ENCODE measurements at regions not wholly inside any gene's neighbourhood (a gene's known extent, or its start where the extent isn't known, plus 50 kb on each side); places are given as distances from the start of the nearest gene placed in this dataset.

DNA sequence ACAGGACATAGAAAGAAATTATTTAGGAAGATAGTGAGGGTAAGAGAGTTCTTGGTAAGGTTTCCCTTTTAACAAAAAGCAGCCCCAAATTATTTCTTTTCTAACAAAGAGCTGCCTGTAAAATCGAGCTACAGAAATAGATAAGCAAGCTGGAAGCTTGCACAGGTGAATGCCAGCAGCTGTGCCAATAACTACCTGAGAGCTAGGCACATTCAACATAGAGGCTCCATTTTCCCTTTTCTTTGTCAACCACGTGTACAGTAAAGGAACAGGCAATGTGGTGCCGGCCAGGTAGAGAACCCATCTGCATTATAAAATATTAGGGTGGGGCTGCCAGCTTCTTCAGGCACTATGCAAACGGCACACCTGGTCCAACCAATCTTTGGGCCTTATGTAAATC lies 341.6 kb upstream of the JAG1 start:
- TF ChIP-seq FOXP2 (optimal IDR thresholded peaks at IDR 0.05; ENCODE audit: borderline replicate concordance, extremely low read depth, extremely low read length, insufficient read depth) (no peak), REST (IDR thresholded peaks at IDR 0.05; ENCODE audit: insufficient read depth in 1 of 2, low read depth in 2 of 2, low read length in 2 of 2) (no peak), SIN3A (IDR thresholded peaks at IDR 0.05; ENCODE audit: borderline replicate concordance, insufficient read depth, low read length) (no peak), TAF1 (IDR thresholded peaks at IDR 0.05; ENCODE audit: borderline replicate concordance, insufficient read depth, low read length) (no peak), POLR2AphosphoS5 (IDR thresholded peaks at IDR 0.05; ENCODE audit: low read depth, low read length) (no peak)

- TF ChIP-seq REST (IDR thresholded peaks at IDR 0.05; ENCODE audit: insufficient read depth in 1 of 2, low read depth in 2 of 2, low read length in 2 of 2) (no peak), FOXP2 (optimal IDR thresholded peaks at IDR 0.05; ENCODE audit: borderline replicate concordance, extremely low read depth, extremely low read length, insufficient read depth) (no peak), POLR2AphosphoS5 (IDR thresholded peaks at IDR 0.05; ENCODE audit: low read depth, low read length) (no peak), TAF1 (IDR thresholded peaks at IDR 0.05; ENCODE audit: borderline replicate concordance, insufficient read depth, low read length) (no peak), SIN3A (IDR thresholded peaks at IDR 0.05; ENCODE audit: borderline replicate concordance, insufficient read depth, low read length) (no peak)
Measured at GRCh38 chr20:11017446-11017845, 343.6 kb upstream of the JAG1 start.

- TF ChIP-seq TAF1 (IDR thresholded peaks at IDR 0.05; ENCODE audit: borderline replicate concordance, insufficient read depth, low read length) (no peak), FOXP2 (optimal IDR thresholded peaks at IDR 0.05; ENCODE audit: borderline replicate concordance, extremely low read depth, extremely low read length, insufficient read depth) (no peak)
Measured at GRCh38 chr20:11018668-11019170, 344.9 kb upstream of the JAG1 start.

DNA sequence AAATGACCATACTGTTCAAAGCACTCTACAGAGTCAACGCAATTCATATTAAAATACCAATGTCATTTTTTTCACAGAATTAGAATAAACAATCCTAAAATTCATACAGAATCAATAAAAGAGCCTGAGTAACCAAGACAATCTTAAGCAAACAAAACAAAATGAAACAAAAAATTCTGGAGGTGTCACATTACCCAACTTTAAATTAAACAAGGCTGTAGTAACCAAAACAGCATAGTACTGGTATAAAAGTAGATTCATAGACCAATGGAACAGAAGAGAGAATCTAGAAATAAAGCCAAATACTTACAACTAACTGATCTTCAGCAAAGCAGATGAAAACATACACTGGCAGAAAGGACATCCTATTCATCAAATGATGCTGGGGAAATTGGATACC lies 346.9 kb upstream of the JAG1 start:
- no peak for TF ChIP-seq FOXP2 (optimal IDR thresholded peaks at IDR 0.05; ENCODE audit: borderline replicate concordance, extremely low read depth, extremely low read length, insufficient read depth)
- TF ChIP-seq REST (IDR thresholded peaks at IDR 0.05; ENCODE audit: insufficient read depth in 1 of 2, low read depth in 2 of 2, low read length in 2 of 2) = no peak
- TF ChIP-seq SIN3A (IDR thresholded peaks at IDR 0.05; ENCODE audit: borderline replicate concordance, insufficient read depth, low read length) = no peak
- TF ChIP-seq TAF1 (IDR thresholded peaks at IDR 0.05; ENCODE audit: borderline replicate concordance, insufficient read depth, low read length) = no peak
- no peak for TF ChIP-seq POLR2AphosphoS5 (IDR thresholded peaks at IDR 0.05; ENCODE audit: low read depth, low read length)

DNA sequence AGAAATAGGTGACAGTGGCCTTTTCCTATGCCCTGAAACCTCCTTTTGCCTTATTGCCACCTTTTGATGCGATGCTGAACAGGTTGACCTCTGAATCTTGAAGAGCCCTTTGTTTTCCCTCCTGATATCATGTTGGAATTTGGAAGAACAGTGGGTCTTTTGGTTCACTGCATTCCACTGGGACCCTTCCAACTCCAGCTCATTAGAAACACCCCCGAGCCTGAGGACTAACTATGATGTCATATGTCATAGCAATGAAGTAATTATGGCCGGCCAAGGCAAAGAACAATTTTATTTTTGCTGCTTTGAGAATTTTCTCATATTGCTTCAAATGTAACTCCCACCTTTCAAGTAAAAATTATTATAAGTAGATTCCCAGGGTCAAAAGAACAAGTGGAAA lies 353.4 kb upstream of the JAG1 start:
- TF ChIP-seq FOXP2 (optimal IDR thresholded peaks at IDR 0.05; ENCODE audit: borderline replicate concordance, extremely low read depth, extremely low read length, insufficient read depth) (no peak), POLR2AphosphoS5 (IDR thresholded peaks at IDR 0.05; ENCODE audit: low read depth, low read length) (no peak), REST (IDR thresholded peaks at IDR 0.05; ENCODE audit: insufficient read depth in 1 of 2, low read depth in 2 of 2, low read length in 2 of 2) (no peak), SIN3A (IDR thresholded peaks at IDR 0.05; ENCODE audit: borderline replicate concordance, insufficient read depth, low read length) (no peak), TAF1 (IDR thresholded peaks at IDR 0.05; ENCODE audit: borderline replicate concordance, insufficient read depth, low read length) (no peak)
